Gastrocnemius medialis (tissue), 4 donors: ENCODE measurements at regions not wholly inside any gene's neighbourhood (a gene's known extent, or its start where the extent isn't known, plus 50 kb on each side); places are given as distances from the start of the nearest gene placed in this dataset.
"Not testable (repeated sequence)": the region's sequence is repeated elsewhere in the genome, so short reads cannot be mapped to it uniquely, and the experiment has no call there.

Source experiments
- ATAC-seq, 2 donors: fragments of 150-250 bp; one replicate each; pipeline ENCODE4 v1.9.1; 2016
- DNase-seq, 2 donors: peaks; one replicate each; pipeline ENCODE4 v3.0.0-alpha.2; 2019
- H3K27ac ChIP-seq, 4 donors: fragments of 200-600 bp; sonication (generic); 1 replicate in 1 of 4; 2 replicates in 3 of 4; pipeline ENCODE4 v1.5.1; 2016 to 2018; ENCODE audit warnings: mild to moderate bottlenecking in 2 of 4, moderate library complexity in 1 of 4
- H3K27me3 ChIP-seq, 3 donors: fragments of 200-600 bp; sonication (generic) in 2 of 3; 1 replicate in 1 of 3; 2 replicates in 2 of 3; pipeline versions ENCODE4 v1.5.1 to v1.6.0; 2016 to 2019; ENCODE audit warnings: mild to moderate bottlenecking in 1 of 3, moderate library complexity in 1 of 3
- H3K36me3 ChIP-seq, 2 donors: fragments of 200-600 bp; sonication (generic) in 1 of 2; one replicate each; pipeline ENCODE4 v1.5.1; 2017 to 2018
- H3K4me1 ChIP-seq, 2 donors: fragments of 200-600 bp; sonication (generic) in 1 of 2; one replicate each; pipeline ENCODE4 v1.5.1; 2016 to 2017; ENCODE audit warnings: mild to moderate bottlenecking in 2 of 2
- H3K4me3 ChIP-seq, 4 donors: fragments of 200-600 bp; sonication (generic) in 3 of 4; 1 replicate in 1 of 4; 2 replicates in 3 of 4; pipeline ENCODE4 v1.5.1; 2016 to 2019; ENCODE audit warnings: mild to moderate bottlenecking in 2 of 4
- H3K9me3 ChIP-seq, 3 donors: fragments of 200-600 bp; sonication (generic) in 2 of 3; 1 replicate in 1 of 3; 2 replicates in 2 of 3; pipeline ENCODE4 v1.5.1; 2016 to 2019
- POLR2A ChIP-seq, 2 donors: fragments of 450-650 bp; IDR thresholded peaks; one replicate each; pipeline ENCODE4 v1.6.1; 2017; ENCODE audit warnings: antibody characterized with exemption in 2 of 2, mild to moderate bottlenecking in 2 of 2, moderate library complexity in 2 of 2
- in situ Hi-C, 4 donors: fragments of 200-750 bp; cut with MboI; loops; one replicate each; pipeline versions ENCODE4 v1.15.0 to v1.8.0; 2017; ENCODE audit warnings: low sequenced_read_pairs in 4 of 4
- intact Hi-C: fragments of 100-400 bp; cut with DNase I; formaldehyde crosslinking; loops from one replicate; pipeline ENCODE4 v1.15.1; 2023; ENCODE audit warnings: low total_unique reads
- TF ChIP-seq, protein P1 (sequence below), 5 experiments: fragments of 450-650 bp in 3 of 5; fragments of 200-600 bp in 2 of 5; sonication (generic) in 2 of 5; IDR thresholded peaks in 4 of 5; conservative IDR thresholded peaks in 1 of 5; 1 replicate in 4 of 5; 2 replicates in 1 of 5; pipeline ENCODE4 v1.5.1; 2016 to 2019; ENCODE audit warnings: antibody characterized with exemption in 5 of 5, mild to moderate bottlenecking in 3 of 5, moderate library complexity in 3 of 5

GRCh38 chr14:106347291-106347778 lies 821.0 kb downstream of the TMEM121 start:
- no peak for DNase-seq
- intact Hi-C loops, result no loop called here
- H3K4me1 ChIP-seq, result no peaks in the 10 kb centered on the region
- no peaks in the 10 kb centered on the region for H3K36me3 ChIP-seq
- ATAC-seq, result no peak
- no peak overlapping the region for H3K27ac ChIP-seq
- TF ChIP-seq POLR2A (IDR thresholded peaks at IDR 0.05), result no peak
- TF ChIP-seq, protein P1, sequence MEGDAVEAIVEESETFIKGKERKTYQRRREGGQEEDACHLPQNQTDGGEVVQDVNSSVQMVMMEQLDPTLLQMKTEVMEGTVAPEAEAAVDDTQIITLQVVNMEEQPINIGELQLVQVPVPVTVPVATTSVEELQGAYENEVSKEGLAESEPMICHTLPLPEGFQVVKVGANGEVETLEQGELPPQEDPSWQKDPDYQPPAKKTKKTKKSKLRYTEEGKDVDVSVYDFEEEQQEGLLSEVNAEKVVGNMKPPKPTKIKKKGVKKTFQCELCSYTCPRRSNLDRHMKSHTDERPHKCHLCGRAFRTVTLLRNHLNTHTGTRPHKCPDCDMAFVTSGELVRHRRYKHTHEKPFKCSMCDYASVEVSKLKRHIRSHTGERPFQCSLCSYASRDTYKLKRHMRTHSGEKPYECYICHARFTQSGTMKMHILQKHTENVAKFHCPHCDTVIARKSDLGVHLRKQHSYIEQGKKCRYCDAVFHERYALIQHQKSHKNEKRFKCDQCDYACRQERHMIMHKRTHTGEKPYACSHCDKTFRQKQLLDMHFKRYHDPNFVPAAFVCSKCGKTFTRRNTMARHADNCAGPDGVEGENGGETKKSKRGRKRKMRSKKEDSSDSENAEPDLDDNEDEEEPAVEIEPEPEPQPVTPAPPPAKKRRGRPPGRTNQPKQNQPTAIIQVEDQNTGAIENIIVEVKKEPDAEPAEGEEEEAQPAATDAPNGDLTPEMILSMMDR (IDR thresholded peaks at IDR 0.05 in 4 of 5, conservative IDR thresholded peaks at IDR 0.05 in 1 of 5), result no peak
- H3K9me3 ChIP-seq, result no peaks in the 10 kb centered on the region
- no peaks in the 10 kb centered on the region for H3K27me3 ChIP-seq
- no peak overlapping the region for H3K4me3 ChIP-seq
- in situ Hi-C loops, result no loop called here

- H3K9me3 ChIP-seq, result no peaks in the 10 kb centered on the region
- DNase-seq (no peak), ATAC-seq (no peak)
- no peak overlapping the region for H3K27ac ChIP-seq
- in situ Hi-C loops (no loop called here), intact Hi-C loops (no loop called here)
- H3K27me3 ChIP-seq, result no peaks in the 10 kb centered on the region
- no peaks in the 10 kb centered on the region for H3K4me1 ChIP-seq
- no peak overlapping the region for H3K4me3 ChIP-seq
- H3K36me3 ChIP-seq, result no peaks in the 10 kb centered on the region
- TF ChIP-seq, protein P1 (IDR thresholded peaks at IDR 0.05 in 4 of 5, conservative IDR thresholded peaks at IDR 0.05 in 1 of 5), result no peak
- TF ChIP-seq POLR2A (IDR thresholded peaks at IDR 0.05), result no peak
Observed at GRCh38 chr14:106347890-106348755, 821.7 kb downstream of the TMEM121 start.

DNA sequence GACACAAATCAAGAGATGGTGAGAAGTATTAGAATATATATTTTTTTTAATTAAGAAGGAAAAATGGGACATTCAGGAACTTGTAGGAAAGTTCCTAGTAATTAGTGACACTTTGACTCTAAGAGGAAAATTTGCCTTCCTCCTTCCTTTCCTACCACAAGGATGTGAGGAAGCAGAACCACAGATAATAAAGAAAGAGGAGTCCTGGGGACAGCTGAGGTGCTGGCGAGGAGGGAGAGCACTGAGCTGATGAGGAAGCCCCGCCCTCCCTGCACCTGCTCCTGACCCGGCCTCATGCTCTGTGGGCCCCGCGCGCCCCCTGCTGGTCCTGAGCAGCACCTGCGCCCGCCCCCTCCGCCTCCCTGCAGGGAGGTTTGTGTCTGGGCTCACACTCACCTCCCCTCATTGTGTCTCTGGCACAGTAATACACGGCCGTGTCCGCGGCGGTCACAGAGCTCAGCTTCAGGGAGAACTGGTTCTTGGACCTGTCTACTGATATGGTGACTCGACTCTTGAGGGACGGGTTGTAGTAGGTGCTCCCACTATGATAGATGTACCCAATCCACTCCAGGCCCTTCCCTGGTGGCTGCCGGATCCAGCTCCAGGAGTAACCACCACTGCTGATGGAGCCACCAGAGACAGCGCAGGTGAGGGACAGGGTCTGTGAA lies 822.6 kb downstream of the TMEM121 start:
- DNase-seq, in situ Hi-C loops, H3K9me3 ChIP-seq, intact Hi-C loops, H3K27ac ChIP-seq, H3K27me3 ChIP-seq, ATAC-seq, H3K4me3 ChIP-seq, H3K36me3 ChIP-seq, H3K4me1 ChIP-seq: not testable (repeated sequence)
- TF ChIP-seq, protein P1 (IDR thresholded peaks at IDR 0.05 in 4 of 5, conservative IDR thresholded peaks at IDR 0.05 in 1 of 5), result peak in 1 of 5 experiments; percentile 21

DNA sequence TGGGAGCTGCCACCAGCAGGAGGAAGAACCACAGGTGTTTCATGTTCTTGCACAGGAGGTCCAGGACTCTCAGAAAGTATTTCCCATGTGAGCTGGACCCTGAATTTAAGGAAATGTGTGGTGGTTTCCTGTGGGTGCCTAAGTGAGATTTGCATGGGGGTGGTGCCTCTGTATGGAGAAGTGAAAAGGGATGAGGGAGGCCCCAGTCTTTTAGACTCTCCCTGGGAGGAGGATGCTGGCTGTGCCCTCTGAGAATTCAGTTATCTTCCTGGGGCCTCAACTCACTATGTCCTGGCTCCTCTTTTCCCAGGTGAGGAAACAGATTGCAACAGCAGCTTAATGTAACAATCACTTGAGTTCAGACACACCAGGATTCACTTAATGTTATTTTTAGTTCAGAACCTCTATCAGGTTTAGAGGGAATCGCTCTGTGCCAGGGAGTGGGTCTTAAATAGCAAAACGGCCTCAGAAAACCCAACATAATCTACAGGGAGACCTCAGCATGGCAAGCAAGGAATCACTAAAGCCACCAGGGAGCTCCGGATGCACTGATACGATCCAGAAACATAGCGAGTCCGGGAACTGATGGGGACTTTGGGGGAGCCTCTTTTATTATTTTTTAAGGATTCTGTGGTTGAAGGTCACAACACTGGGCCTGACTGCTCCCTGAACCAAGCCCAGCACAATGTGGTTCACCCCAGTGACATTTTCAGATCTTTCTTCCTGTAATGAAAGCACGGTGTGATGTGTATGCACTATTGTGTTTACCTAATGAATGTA lies 823.5 kb downstream of the TMEM121 start:
- H3K27me3 ChIP-seq, H3K36me3 ChIP-seq, H3K4me3 ChIP-seq, intact Hi-C loops, ATAC-seq, H3K27ac ChIP-seq, in situ Hi-C loops, H3K9me3 ChIP-seq, DNase-seq, H3K4me1 ChIP-seq: not testable (repeated sequence)

DNA sequence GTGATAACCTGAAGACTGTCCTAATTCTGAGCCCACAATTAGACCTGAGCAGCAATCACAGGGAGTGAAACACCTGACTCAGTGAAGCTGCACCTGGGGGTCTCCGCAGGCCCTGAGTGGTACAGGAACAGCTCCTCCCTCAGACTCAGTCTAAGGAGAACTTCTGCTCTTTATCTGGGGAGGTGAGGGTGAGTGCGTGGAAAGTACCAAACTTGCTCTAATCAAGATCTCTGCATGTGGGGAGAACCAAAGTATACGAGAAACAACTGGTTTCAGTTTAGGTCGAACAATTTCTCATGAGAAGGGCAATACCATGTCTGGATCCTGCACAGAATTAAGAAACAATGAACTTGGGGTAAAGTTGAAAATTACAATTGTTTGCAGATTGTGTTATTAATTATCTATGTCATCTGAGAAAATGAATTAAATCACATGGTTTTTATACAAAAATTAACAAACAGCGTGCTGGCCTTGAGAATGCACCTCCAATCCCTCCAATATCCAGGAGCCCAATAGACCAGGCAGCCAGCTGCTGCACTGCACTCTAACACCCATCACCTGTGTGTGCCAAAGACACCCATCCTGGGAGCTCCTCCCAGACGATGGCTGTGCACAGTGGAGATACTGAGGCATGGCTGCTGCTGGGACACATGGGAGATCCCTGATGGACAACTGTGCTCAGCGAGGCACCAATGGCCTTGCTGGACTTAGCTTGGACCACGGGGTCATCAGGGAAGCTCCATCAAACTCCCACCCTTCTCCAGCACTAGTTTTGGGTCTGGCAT lies 828.8 kb downstream of the TMEM121 start:
- not testable (repeated sequence) for H3K4me1 ChIP-seq

DNA sequence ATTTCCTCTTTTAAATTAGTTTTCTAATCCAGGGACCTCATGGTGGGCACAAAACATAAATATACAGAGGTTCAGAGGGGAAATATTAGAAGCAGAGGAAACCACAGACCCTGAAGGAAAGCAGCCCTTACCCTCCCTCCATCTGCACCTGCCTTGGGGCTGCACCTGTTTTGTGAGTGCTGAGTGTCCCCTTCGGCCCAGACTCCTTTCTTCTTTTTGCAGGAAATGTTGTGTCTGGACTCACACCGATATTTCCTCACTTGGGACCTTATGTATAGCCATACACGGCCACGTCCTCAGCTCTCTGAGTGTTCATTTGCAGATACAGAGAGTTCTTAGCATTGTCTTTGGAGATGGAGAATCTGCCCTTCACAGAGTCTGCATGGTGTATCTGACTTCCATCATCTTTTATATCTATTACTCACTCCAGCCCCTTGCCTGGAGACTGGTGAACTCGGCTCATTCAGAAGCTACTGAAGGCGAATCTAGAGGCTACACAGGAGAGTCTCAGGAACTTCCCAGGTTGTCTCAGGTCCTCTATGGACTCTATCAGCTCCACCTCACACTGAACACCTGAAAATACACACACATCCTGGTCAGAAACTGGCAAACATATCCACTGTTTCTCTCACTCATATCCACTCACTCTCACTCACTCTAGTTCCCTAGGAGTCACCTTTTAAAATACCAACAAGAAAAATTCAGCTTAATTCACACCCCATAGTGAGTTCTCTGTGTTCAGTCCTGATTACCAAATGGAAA lies 829.7 kb downstream of the TMEM121 start:
- H3K4me1 ChIP-seq, ATAC-seq, H3K27ac ChIP-seq, intact Hi-C loops, in situ Hi-C loops, H3K9me3 ChIP-seq, H3K27me3 ChIP-seq, H3K36me3 ChIP-seq, DNase-seq, H3K4me3 ChIP-seq: not testable (repeated sequence)

More for the DNA sequence above, 828.8 kb downstream of the TMEM121 start:
- H3K9me3 ChIP-seq, DNase-seq, H3K4me3 ChIP-seq, ATAC-seq, H3K27me3 ChIP-seq, H3K27ac ChIP-seq, in situ Hi-C loops, intact Hi-C loops, H3K36me3 ChIP-seq: not testable (repeated sequence)

GRCh38 chr14:106356643-106356930 lies 830.2 kb downstream of the TMEM121 start:
- intact Hi-C loops, H3K27me3 ChIP-seq, H3K36me3 ChIP-seq, ATAC-seq, H3K27ac ChIP-seq, H3K9me3 ChIP-seq, H3K4me3 ChIP-seq, in situ Hi-C loops, H3K4me1 ChIP-seq, DNase-seq: not testable (repeated sequence)
